PC-9 (cell line): ENCODE measurements at regions not wholly inside any gene's neighbourhood (a gene's known extent, or its start where the extent isn't known, plus 50 kb on each side); places are given as distances from the start of the nearest gene placed in this dataset.

ENCODE experiments used
- BruUV-seq: library from RNA; stranded (reverse); fragments of 400-500 nt; replicated peaks from 2 replicates; lab custom pipeline; 2021; lab: Mats Ljungman, UMichigan
- CTCF ChIA-PET: fragments of 300-600 bp; sonication (Branson Sonifier 250); formaldehyde crosslinking; loops from one replicate; lab custom pipeline; 2022; ENCODE audit warnings: antibody characterized with exemption; lab: Charles Lee
- POLR2A ChIA-PET: fragments of 300-600 bp; sonication (Branson Sonifier 250); formaldehyde crosslinking; loops from one replicate; lab custom pipeline; 2022; ENCODE audit warnings: antibody characterized with exemption; ENCODE audit not compliant: unreplicated experiment; lab: Charles Lee
- DNase-seq, 2 experiments: peaks; one replicate each; pipeline versions ENCODE4 v3.0.0 to v3.0.0-alpha.2; 2015 to 2022; ENCODE audit warnings: mixed read lengths in 1 of 2
- H2AFZ ChIP-seq: fragments of 200-600 bp; sonication (generic); 2 replicates; pipeline ENCODE4 v1.8.1; 2017; ENCODE audit warnings: antibody characterized with exemption
- H3F3A ChIP-seq: fragments of 200-600 bp; sonication (generic); 2 replicates; pipeline ENCODE4 v1.8.1; 2017; ENCODE audit warnings: antibody characterized with exemption, mild to moderate bottlenecking, low read depth; ENCODE audit not compliant: insufficient read depth
- H3K27ac ChIP-seq: fragments of 200-600 bp; sonication (generic); 2 replicates; pipeline ENCODE4 v1.6.1; 2016; ENCODE audit warnings: mixed run types
- H3K27me3 ChIP-seq: fragments of 200-600 bp; sonication (generic); 2 replicates; pipeline ENCODE4 v1.6.1; 2016; ENCODE audit warnings: low read depth, mixed run types; ENCODE audit not compliant: insufficient read depth
- H3K36me3 ChIP-seq: fragments of 200-600 bp; sonication (generic); 2 replicates; pipeline ENCODE4 v1.6.1; 2016; ENCODE audit warnings: low read depth, mixed run types
- H3K4me1 ChIP-seq: fragments of 200-600 bp; sonication (generic); replicated peaks from 2 replicates; pipeline ENCODE4 v1.6.1; 2016; ENCODE audit warnings: mixed run types; ENCODE audit not compliant: insufficient read depth
- H3K4me2 ChIP-seq: fragments of 200-600 bp; sonication (generic); 2 replicates; pipeline ENCODE4 v1.6.1; 2017; ENCODE audit warnings: mixed run types
- H3K4me3 ChIP-seq: fragments of 200-600 bp; sonication (generic); 2 replicates; pipeline ENCODE4 v1.6.1; 2016; ENCODE audit warnings: mixed run types
- H3K79me2 ChIP-seq: fragments of 200-600 bp; sonication (generic); 2 replicates; pipeline ENCODE4 v1.6.1; 2017; ENCODE audit warnings: low read depth, mixed run types
- H3K9me2 ChIP-seq: fragments of 200-600 bp; sonication (generic); 2 replicates; pipeline ENCODE4 v1.8.1; 2017; ENCODE audit warnings: mild to moderate bottlenecking; ENCODE audit not compliant: insufficient read depth
- H3K9me3 ChIP-seq: fragments of 200-600 bp; sonication (generic); 2 replicates; pipeline ENCODE4 v1.8.1; 2016; ENCODE audit warnings: low read depth; ENCODE audit not compliant: insufficient read depth
- H4K20me1 ChIP-seq: fragments of 200-600 bp; sonication (generic); 2 replicates; pipeline ENCODE4 v1.8.1; 2017; ENCODE audit not compliant: insufficient read depth
- EZH2 ChIP-seq: fragments of 200-600 bp; sonication (generic); IDR thresholded peaks from 2 replicates; pipeline ENCODE4 v1.8.0; 2017; ENCODE audit warnings: antibody characterized with exemption, low read depth
- intact Hi-C: fragments of 100-400 bp; cut with micrococcal nuclease; formaldehyde crosslinking; loops from one replicate; pipeline ENCODE4 v1.10.0; 2022; ENCODE audit not compliant: unreplicated experiment
- TF ChIP-seq, protein P1 (sequence below): fragments of 200-600 bp; sonication (generic); conservative IDR thresholded peaks from 2 replicates; pipeline ENCODE4 v1.6.1; 2017; ENCODE audit warnings: mixed run types, antibody characterized with exemption, mild to moderate bottlenecking, moderate library complexity

DNA sequence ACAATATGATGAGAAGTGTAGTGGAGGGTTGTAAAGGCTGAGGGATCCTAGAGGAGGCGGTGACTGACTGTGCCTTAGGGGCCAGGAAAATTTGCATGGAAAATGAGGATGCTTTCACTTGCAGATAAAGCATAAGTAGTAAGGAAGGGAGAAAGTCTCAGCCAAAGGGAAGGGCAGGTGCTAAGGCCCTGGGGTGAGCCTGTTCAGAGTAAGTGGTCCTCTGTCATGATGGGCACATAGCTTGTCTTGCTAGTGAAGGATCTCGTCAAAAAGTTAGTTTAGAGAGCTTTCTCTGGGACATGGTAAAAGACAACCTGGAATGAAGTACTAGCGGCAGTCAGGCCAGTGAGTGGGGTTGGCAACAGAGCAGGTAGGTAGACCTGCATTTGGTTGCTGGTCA, 75.4 kb upstream of the CPLX2 start:
- no peaks in the 10 kb centered on the region for H3F3A ChIP-seq
- no peak overlapping the region for H3K4me2 ChIP-seq
- no peaks in the 10 kb centered on the region for H3K9me2 ChIP-seq
- TF ChIP-seq EZH2, result no peak
- TF ChIP-seq, protein P1, sequence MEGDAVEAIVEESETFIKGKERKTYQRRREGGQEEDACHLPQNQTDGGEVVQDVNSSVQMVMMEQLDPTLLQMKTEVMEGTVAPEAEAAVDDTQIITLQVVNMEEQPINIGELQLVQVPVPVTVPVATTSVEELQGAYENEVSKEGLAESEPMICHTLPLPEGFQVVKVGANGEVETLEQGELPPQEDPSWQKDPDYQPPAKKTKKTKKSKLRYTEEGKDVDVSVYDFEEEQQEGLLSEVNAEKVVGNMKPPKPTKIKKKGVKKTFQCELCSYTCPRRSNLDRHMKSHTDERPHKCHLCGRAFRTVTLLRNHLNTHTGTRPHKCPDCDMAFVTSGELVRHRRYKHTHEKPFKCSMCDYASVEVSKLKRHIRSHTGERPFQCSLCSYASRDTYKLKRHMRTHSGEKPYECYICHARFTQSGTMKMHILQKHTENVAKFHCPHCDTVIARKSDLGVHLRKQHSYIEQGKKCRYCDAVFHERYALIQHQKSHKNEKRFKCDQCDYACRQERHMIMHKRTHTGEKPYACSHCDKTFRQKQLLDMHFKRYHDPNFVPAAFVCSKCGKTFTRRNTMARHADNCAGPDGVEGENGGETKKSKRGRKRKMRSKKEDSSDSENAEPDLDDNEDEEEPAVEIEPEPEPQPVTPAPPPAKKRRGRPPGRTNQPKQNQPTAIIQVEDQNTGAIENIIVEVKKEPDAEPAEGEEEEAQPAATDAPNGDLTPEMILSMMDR, result no peak
- peaks cover 8% of the 10 kb centered on the region for H3K4me1 ChIP-seq
- H4K20me1 ChIP-seq, result no peaks in the 10 kb centered on the region
- H3K4me3 ChIP-seq, result no peak overlapping the region
- H3K36me3 ChIP-seq, result no peaks in the 10 kb centered on the region
- no TSS peak for BruUV-seq
- H3K9me3 ChIP-seq, result no peaks in the 10 kb centered on the region
- H3K27ac ChIP-seq, result no peak overlapping the region
- ChIA-PET CTCF (no interaction called here), POLR2A (interaction anchor here (0.7 kb wide), 1 partner anchor 10 kb away, joined by 7 read pairs; no protein-coding TSS in a partner anchor)
- no peak overlapping the region for H2AFZ ChIP-seq
- no peak for DNase-seq
- H3K27me3 ChIP-seq, result 0 out of 2 replicates have a peak, but pooled peaks cover 9% of the 10 kb centered on the region
- intact Hi-C loops, result no loop called here
- no peaks in the 10 kb centered on the region for H3K79me2 ChIP-seq

DNA sequence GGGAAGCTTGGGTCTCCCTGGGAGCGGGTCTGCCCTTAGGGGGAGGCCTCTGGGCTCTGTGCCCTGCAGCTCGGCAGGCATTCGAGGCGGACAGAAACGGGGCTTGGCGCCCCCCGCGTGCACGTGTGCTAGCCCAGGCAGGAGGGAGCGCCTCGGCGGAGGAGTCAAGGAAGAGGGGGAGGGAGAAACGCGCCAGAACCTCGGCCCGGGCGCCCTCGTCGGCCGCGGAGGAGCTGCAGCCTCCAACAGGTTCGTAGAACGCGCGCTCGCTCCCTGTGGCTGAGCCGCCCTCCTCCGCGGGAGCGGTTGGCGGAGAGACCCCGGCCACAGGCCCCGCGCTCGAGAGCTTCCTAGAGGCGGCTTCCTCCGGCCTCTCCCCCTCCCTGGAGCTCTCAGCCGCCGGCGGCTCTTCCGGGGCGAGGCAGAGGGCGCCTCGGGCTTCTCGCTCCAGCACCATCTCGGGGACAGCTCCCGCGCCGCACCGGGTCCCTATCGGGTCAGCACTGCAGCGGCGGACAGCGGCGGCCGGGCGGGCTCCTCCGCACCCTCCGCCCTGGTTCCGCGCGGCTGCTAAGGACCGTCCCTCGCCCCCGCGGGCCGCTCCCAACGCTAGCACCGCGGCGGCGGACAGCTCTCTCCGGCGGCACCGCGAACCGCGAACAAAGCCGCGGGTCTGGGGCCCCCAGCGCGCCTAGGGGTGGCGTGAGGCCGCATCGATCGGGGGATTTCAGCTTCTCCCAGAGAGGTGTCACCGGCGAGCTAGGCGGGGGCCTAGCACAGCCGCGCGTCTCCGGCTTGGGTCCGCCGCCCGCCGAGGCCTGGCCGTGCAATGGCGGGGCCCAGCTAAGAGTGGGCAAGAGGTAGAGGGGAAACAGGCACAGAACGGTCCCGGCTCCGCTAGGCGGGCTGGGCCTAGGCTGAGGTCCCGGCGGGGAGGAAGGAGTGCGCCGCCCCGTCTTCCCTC, 74.6 kb upstream of the CPLX2 start:
- TF ChIP-seq, protein P1, result no peak
- no peak for TF ChIP-seq EZH2
- POLR2A ChIA-PET, result no interaction called here
- intact Hi-C loops, result no loop called here
- Histone ChIP-seq H3K36me3 (no peaks in the 10 kb centered on the region), H3K4me1 (peaks cover 8% of the 10 kb centered on the region), H3K4me2 (no peak overlapping the region), H4K20me1 (no peaks in the 10 kb centered on the region), H3K27me3 (0 out of 2 replicates have a peak, but pooled peaks cover 9% of the 10 kb centered on the region), H3K79me2 (no peaks in the 10 kb centered on the region), H3K9me2 (no peaks in the 10 kb centered on the region), H3K27ac (no peak overlapping the region), H2AFZ (no peak overlapping the region), H3F3A (no peaks in the 10 kb centered on the region), H3K4me3 (no peak overlapping the region), H3K9me3 (no peaks in the 10 kb centered on the region)
- peak in 1 of 2 experiments; percentile 63 for DNase-seq
- CTCF ChIA-PET, result no interaction called here
- BruUV-seq, result no TSS peak

DNA sequence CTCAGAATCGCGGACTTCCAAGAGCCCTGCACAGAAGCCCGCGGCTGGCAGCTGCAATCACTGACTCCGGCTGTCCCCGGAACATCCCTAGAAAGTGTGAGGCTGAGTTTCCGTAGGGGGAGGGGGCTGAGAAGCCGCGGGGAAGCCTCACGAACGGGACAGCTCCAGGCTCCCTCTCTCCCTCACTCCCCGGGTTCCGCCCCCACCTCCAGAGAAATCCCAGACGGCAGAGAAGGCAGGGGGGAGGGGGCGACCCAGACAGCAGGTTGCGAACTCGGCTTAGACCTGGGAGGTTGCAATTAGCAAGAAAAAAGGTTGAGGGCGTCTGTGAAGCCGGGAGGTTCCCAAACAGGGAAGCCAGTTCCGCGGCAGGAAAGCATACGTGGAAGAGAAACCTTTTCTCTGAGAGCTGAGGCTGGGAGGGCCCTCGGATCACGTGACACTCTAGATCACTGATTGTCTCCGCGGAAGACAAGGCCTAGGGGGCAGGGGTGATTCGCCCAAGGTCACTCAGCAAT, 73.8 kb upstream of the CPLX2 start:
- no peaks in the 10 kb centered on the region for H4K20me1 ChIP-seq
- H3K79me2 ChIP-seq, result no peaks in the 10 kb centered on the region
- BruUV-seq, result no TSS peak
- H2AFZ ChIP-seq, result no peak overlapping the region
- H3K4me2 ChIP-seq, result no peak overlapping the region
- POLR2A ChIA-PET, result no interaction called here
- H3K27me3 ChIP-seq, result 0 out of 2 replicates have a peak, but pooled peaks cover 9% of the 10 kb centered on the region
- no peak overlapping the region for H3K4me3 ChIP-seq
- DNase-seq, result no peak
- CTCF ChIA-PET, result no interaction called here
- H3K9me2 ChIP-seq, result no peaks in the 10 kb centered on the region
- no peaks in the 10 kb centered on the region for H3K36me3 ChIP-seq
- H3K9me3 ChIP-seq, result no peaks in the 10 kb centered on the region
- peaks cover 8% of the 10 kb centered on the region for H3K4me1 ChIP-seq
- intact Hi-C loops, result no loop called here
- TF ChIP-seq, protein P1, result no peak
- no peak for TF ChIP-seq EZH2
- no peaks in the 10 kb centered on the region for H3F3A ChIP-seq
- H3K27ac ChIP-seq, result no peak overlapping the region
